ENCODE measurements at regions not wholly inside any gene's neighbourhood (a gene's known extent, or its start where the extent isn't known, plus 50 kb on each side); places are given as distances from the start of the nearest gene placed in this dataset.

GRCh38 chr4:94152466-94152865 lies 55.2 kb upstream of the SMARCAD1 start:
- no peak for DNase-seq (ENCODE audit: low spot score)

GRCh38 chr4:94155404-94155803 lies 52.3 kb upstream of the SMARCAD1 start:
- DNase-seq (ENCODE audit: low spot score), result peak; percentile 10

DNA sequence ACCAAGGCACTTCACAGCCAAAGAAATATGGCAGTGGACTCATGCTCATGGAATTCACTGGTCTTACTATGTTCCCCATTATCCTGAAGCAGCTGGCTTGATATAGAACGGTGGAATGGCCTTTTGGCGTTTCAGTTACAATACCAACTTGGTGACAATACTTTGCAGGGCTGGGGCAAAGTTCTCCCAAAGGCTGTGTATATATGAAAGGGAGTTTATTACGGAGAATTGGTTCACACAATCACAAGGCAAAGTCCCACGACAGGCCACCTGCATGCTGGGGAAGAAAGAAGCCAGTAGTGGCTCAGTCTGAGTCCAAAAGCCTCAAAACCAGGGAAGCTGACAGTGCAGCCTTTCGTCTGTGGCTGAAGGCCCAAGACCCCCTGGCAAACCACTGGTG lies 50.8 kb upstream of the SMARCAD1 start:
- no peak for DNase-seq (ENCODE audit: low spot score)

Data from hematopoietic multipotent progenitor cell treated with erythropoietin and hydrocortisone succinate and interleukin-3 and kit ligand, for 17 days (in vitro differentiated cells).